ENCODE measurements at regions not wholly inside any gene's neighbourhood (a gene's known extent, or its start where the extent isn't known, plus 50 kb on each side); places are given as distances from the start of the nearest gene placed in this dataset.

DNA sequence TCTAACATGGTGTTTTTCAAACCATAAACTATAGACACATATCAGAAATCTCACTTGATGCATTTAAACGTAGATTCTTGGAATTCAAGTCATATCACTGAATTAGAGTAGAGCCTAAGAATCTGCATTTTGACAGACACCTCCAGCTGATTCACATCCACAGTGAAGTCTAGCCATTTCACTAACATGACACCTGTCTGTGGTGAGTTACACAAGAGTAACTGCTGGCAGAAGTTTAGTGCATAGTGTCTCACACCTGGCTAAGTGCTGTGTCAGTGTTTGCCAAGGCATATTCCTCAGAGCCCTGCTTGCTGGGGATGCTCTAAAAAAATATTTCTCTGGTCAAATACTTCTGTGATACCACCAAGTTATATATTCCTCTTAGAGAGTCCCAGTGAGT, 237.5 kb upstream of the DIAPH2 start:
- TF ChIP-seq POLR2A (IDR thresholded peaks at IDR 0.05; ENCODE audit: low read length) (no peak), CTCF (IDR thresholded peaks at IDR 0.05) (no peak), USF2 (IDR thresholded peaks at IDR 0.05) (no peak), GATA3 (IDR thresholded peaks at IDR 0.05; ENCODE audit: borderline replicate concordance) (no peak), CBX2 (IDR thresholded peaks at IDR 0.05; ENCODE audit: borderline replicate concordance, low read depth) (no peak), EP300 (IDR thresholded peaks at IDR 0.05) (no peak), MYC (IDR thresholded peaks at IDR 0.05; ENCODE audit: borderline replicate concordance, low read length) (no peak), EHF (CRISPR knock-in tag; IDR thresholded peaks at IDR 0.05) (no peak), CBX8 (IDR thresholded peaks at IDR 0.05) (no peak), KDM5A (IDR thresholded peaks at IDR 0.05) (no peak), ZSCAN20 (CRISPR knock-in tag; IDR thresholded peaks at IDR 0.05) (no peak), MAFK (IDR thresholded peaks at IDR 0.05; ENCODE audit: partially characterized antibody) (no peak)
